ENCODE measurements at regions not wholly inside any gene's neighbourhood (a gene's known extent, or its start where the extent isn't known, plus 50 kb on each side); places are given as distances from the start of the nearest gene placed in this dataset.

GRCh38 chr20:48184229-48184628, 398.9 kb upstream of the SULF2 start:
- TF ChIP-seq POLR2A (IDR thresholded peaks at IDR 0.05; ENCODE audit: low read depth, low read length) (no peak), POLR2AphosphoS5 (IDR thresholded peaks at IDR 0.05; ENCODE audit: low read depth, low read length) (no peak)
